IMR-90 (cell line): ENCODE measurements at regions not wholly inside any gene's neighbourhood (a gene's known extent, or its start where the extent isn't known, plus 50 kb on each side); places are given as distances from the start of the nearest gene placed in this dataset.

Source experiments
- ATAC-seq: fragments of 200-7000 bp; cut with Tn5 transposase; 2 replicates; pipeline ENCODE4 v1.9.1; 2020; ENCODE audit warnings: low read depth, mild to moderate bottlenecking, moderate library complexity
- BruUV-seq: library from RNA; stranded (reverse); fragments of 400-500 nt; replicated peaks from 2 replicates; lab custom pipeline; 2021; lab: Mats Ljungman, UMichigan
- CTCF ChIA-PET: fragments of 300-600 bp; formaldehyde crosslinking; extraction: SDS; loops from one replicate; lab custom pipeline; 2021; ENCODE audit warnings: antibody characterized with exemption; lab: Yijun Ruan, JAX
- POLR2A ChIA-PET: fragments of 300-600 bp; sonication (Branson Sonifier 250); formaldehyde crosslinking; loops from one replicate; lab custom pipeline; 2022; ENCODE audit warnings: antibody characterized with exemption; ENCODE audit not compliant: unreplicated experiment; lab: Charles Lee
- DNase-seq: peaks from one replicate; pipeline ENCODE4 v3.0.0; 2013
- H2AFZ ChIP-seq: replicated peaks from 2 replicates; pipeline ENCODE3; 2013; ENCODE audit warnings: low read length, mild to moderate bottlenecking; ENCODE audit not compliant: poor library complexity
- H2AK5ac ChIP-seq: 2 replicates; pipeline ENCODE4 v1.6.1; 2013; ENCODE audit warnings: low read depth, low read length, inconsistent platforms
- H2AK9ac ChIP-seq: replicated peaks from 2 replicates; pipeline ENCODE3; 2013; ENCODE audit warnings: mild to moderate bottlenecking, low read depth, low read length, moderate library complexity; ENCODE audit not compliant: poor library complexity
- H2BK120ac ChIP-seq: 2 replicates; pipeline ENCODE4 v1.6.1; 2013; ENCODE audit warnings: low read depth, low read length, inconsistent platforms
- H2BK15ac ChIP-seq: 3 replicates; pipeline ENCODE4 v1.6.1; 2013; ENCODE audit warnings: low read depth, low read length, inconsistent platforms
- H2BK20ac ChIP-seq: 2 replicates; pipeline ENCODE4 v1.6.1; 2013; ENCODE audit warnings: low read depth, mild to moderate bottlenecking, inconsistent platforms, low read length, moderate library complexity
- H2BK5ac ChIP-seq: 2 replicates; pipeline ENCODE4 v1.6.1; 2013; ENCODE audit warnings: mild to moderate bottlenecking, low read depth, low read length, inconsistent platforms; ENCODE audit not compliant: poor library complexity, severe bottlenecking
- H3K14ac ChIP-seq: replicated peaks from 2 replicates; pipeline ENCODE4 v1.6.1; 2013; ENCODE audit warnings: low read depth, low read length, inconsistent platforms
- H3K18ac ChIP-seq: 2 replicates; pipeline ENCODE4 v1.6.1; 2013; ENCODE audit warnings: low read depth, low read length, control low read depth
- H3K23ac ChIP-seq: 2 replicates; pipeline ENCODE4 v1.6.1; 2013; ENCODE audit warnings: low read depth, low read length, inconsistent platforms
- H3K27ac ChIP-seq: 2 replicates; pipeline ENCODE4 v1.5.1; 2013; ENCODE audit warnings: mild to moderate bottlenecking, control low read depth, low read length; ENCODE audit not compliant: insufficient read depth
- H3K27me3 ChIP-seq: 2 replicates; pipeline ENCODE4 v1.6.1; 2013; ENCODE audit warnings: low read length; ENCODE audit not compliant: control insufficient read depth, insufficient read depth
- H3K36me3 ChIP-seq: 2 replicates; pipeline ENCODE4 v1.6.1; 2013; ENCODE audit warnings: low read length, mixed read lengths; ENCODE audit not compliant: control insufficient read depth, insufficient read depth
- H3K4ac ChIP-seq: 2 replicates; pipeline ENCODE4 v1.6.1; 2013; ENCODE audit warnings: low read depth, low read length, inconsistent platforms
- H3K4me1 ChIP-seq: 2 replicates; pipeline ENCODE4 v1.6.1; 2013; ENCODE audit warnings: low read length, mixed read lengths; ENCODE audit not compliant: control insufficient read depth, insufficient read depth
- H3K4me2 ChIP-seq: 2 replicates; pipeline ENCODE4 v1.6.1; 2013; ENCODE audit warnings: low read depth, mild to moderate bottlenecking, control low read depth, low read length, moderate library complexity
- H3K4me3 ChIP-seq: 2 replicates; pipeline ENCODE4 v1.5.1; 2013; ENCODE audit warnings: low read depth, mild to moderate bottlenecking, control low read depth, low read length, moderate library complexity; ENCODE audit not compliant: insufficient read depth
- H3K56ac ChIP-seq: 2 replicates; pipeline ENCODE4 v1.6.1; 2013; ENCODE audit warnings: low read length, inconsistent platforms; ENCODE audit not compliant: insufficient read depth; ENCODE audit errors: extremely low read depth
- H3K79me1 ChIP-seq, 2 experiments: 2 replicates each; pipeline ENCODE4 v1.6.1; 2013; ENCODE audit warnings: low read length in 2 of 2, inconsistent platforms in 1 of 2, low read depth in 1 of 2
- H3K9ac ChIP-seq: 2 replicates; pipeline ENCODE4 v1.6.1; 2013; ENCODE audit warnings: low read depth, low read length, control low read depth
- H3K9me1 ChIP-seq: 2 replicates; pipeline ENCODE4 v1.6.1; 2013; ENCODE audit warnings: low read length, inconsistent platforms; ENCODE audit not compliant: insufficient read depth
- H3K9me3 ChIP-seq: 2 replicates; pipeline ENCODE4 v1.6.1; 2013; ENCODE audit warnings: low read length; ENCODE audit not compliant: control insufficient read depth, insufficient read depth
- H4K20me1 ChIP-seq: 2 replicates; pipeline ENCODE4 v1.6.1; 2013; ENCODE audit warnings: low read length, inconsistent platforms; ENCODE audit not compliant: insufficient read depth
- H4K5ac ChIP-seq: 2 replicates; pipeline ENCODE4 v1.6.1; 2013; ENCODE audit warnings: mild to moderate bottlenecking, low read depth, low read length, control low read depth
- H4K8ac ChIP-seq, 2 experiments: 2 replicates each; pipeline ENCODE4 v1.6.1; 2013; ENCODE audit warnings: low read depth in 2 of 2, low read length in 2 of 2, control low read depth in 1 of 2, inconsistent platforms in 1 of 2
- H4K91ac ChIP-seq: 2 replicates; pipeline ENCODE4 v1.6.1; 2013; ENCODE audit warnings: low read depth, low read length, inconsistent platforms; ENCODE audit not compliant: insufficient read depth
- CEBPB ChIP-seq: IDR thresholded peaks from 2 replicates; pipeline ENCODE4 v1.6.1; 2012; ENCODE audit warnings: low read depth, low read length, improper control_type of control experiment
- CTCF ChIP-seq: conservative IDR thresholded peaks from 2 replicates; pipeline ENCODE4 v1.5.1; 2012; ENCODE audit warnings: mild to moderate bottlenecking, low read depth, low read length, improper control_type of control experiment
- ELK1 ChIP-seq: fragments of 150-350 bp; IDR thresholded peaks from 2 replicates; pipeline ENCODE4 v1.6.1; 2016; ENCODE audit warnings: low read depth, mild to moderate bottlenecking, low read length, moderate library complexity, borderline replicate concordance
- FOS ChIP-seq: fragments of 150-350 bp; IDR thresholded peaks from 2 replicates; pipeline ENCODE4 v1.6.1; 2016; ENCODE audit warnings: low read depth, low read length
- MAFK ChIP-seq: IDR thresholded peaks from 2 replicates; pipeline ENCODE4 v1.6.1; 2012; ENCODE audit warnings: low read depth, low read length, improper control_type of control experiment
- MXI1 ChIP-seq: IDR thresholded peaks from 2 replicates; pipeline ENCODE4 v1.6.1; 2012; ENCODE audit warnings: low read depth, mild to moderate bottlenecking, low read length, moderate library complexity, borderline replicate concordance
- RAD21 ChIP-seq: IDR thresholded peaks from 2 replicates; pipeline ENCODE4 v1.6.1; 2012; ENCODE audit warnings: low read length, improper control_type of control experiment
- RCOR1 ChIP-seq: IDR thresholded peaks from 2 replicates; pipeline ENCODE4 v1.6.1; 2012; ENCODE audit warnings: mild to moderate bottlenecking, low read length, improper control_type of control experiment; ENCODE audit not compliant: insufficient replicate concordance
- RFX5 ChIP-seq: IDR thresholded peaks from 2 replicates; pipeline ENCODE4 v1.8.0; 2012; ENCODE audit warnings: low read depth, mild to moderate bottlenecking, low read length, moderate library complexity
- USF2 ChIP-seq: fragments of 150-350 bp; IDR thresholded peaks from 2 replicates; pipeline ENCODE4 v1.6.1; 2017; ENCODE audit warnings: mild to moderate bottlenecking, antibody characterized with exemption, low read length, low read depth
- WGBS, 2 experiments: methylation state at CpG; one replicate each; pipeline versions ENCODE4 v1.1.5 to v1.1.7; 2013; ENCODE audit warnings: missing lambda C conversion rate in 2 of 2; ENCODE audit not compliant: insufficient read length in 1 of 2; ENCODE audit errors: extremely low coverage in 2 of 2; 5-methylcytosine and 5-hydroxymethylcytosine counted together
- dilution Hi-C: fragments of 300-500 bp; cut with HindIII; formaldehyde crosslinking; loops from one replicate; pipeline ENCODE4 v1.14.3; 2018; ENCODE audit warnings: low sequenced_read_pairs; ENCODE audit not compliant: unreplicated experiment
- in situ Hi-C: fragments of 300-500 bp; cut with MboI; formaldehyde crosslinking; loops from 3 replicates; pipeline ENCODE4 v1.14.3; 2019; ENCODE audit warnings: low sequenced_read_pairs, inconsistent platforms, mixed read lengths
- intact Hi-C: fragments of 100-400 bp; cut with micrococcal nuclease; formaldehyde crosslinking; loops from 2 replicates; pipeline ENCODE4 v1.10.0; 2022

DNA sequence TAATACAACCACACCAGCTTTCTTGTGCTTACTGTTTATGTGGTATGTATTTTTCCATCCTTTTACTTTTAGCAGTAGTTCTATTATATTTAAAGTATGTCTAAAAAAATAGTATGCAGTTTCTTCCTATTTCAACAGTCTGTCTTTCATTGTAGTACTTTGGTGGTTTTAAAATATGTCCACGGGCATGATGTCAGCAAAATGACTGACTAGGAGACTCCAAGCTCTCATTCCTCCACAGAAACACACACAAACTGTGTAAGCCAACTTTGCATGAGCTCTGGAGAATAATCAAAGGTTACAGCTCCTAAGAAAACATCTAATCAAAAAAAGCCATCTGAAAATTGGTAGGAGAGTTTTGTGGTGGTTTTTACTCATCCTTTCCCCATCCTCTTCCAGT, 56.1 kb downstream of the TEX51 start:
- ATAC-seq (no peak), DNase-seq (no peak)
- in situ Hi-C loops = no loop called here
- no peaks in the 10 kb centered on the region for H3K79me1 ChIP-seq
- H3K27ac ChIP-seq = no peak overlapping the region
- H4K5ac ChIP-seq = no peak overlapping the region
- no peak overlapping the region for H2AFZ ChIP-seq
- no peak overlapping the region for H2BK5ac ChIP-seq
- no peak overlapping the region for H2BK120ac ChIP-seq
- H3K36me3 ChIP-seq = no peaks in the 10 kb centered on the region
- H2BK20ac ChIP-seq = no peak overlapping the region
- no peak overlapping the region for H2BK15ac ChIP-seq
- intact Hi-C loops = no loop called here
- dilution Hi-C loops = no loop called here
- H4K8ac ChIP-seq = no peak overlapping the region
- H3K9me1 ChIP-seq = no peaks in the 10 kb centered on the region
- no peaks in the 10 kb centered on the region; the same call in 1 of the 2 replicates for H3K27me3 ChIP-seq
- no peak overlapping the region for H3K14ac ChIP-seq
- H3K9me3 ChIP-seq = no peaks in the 10 kb centered on the region
- H3K4me2 ChIP-seq = no peak overlapping the region
- no peaks in the 10 kb centered on the region for H4K20me1 ChIP-seq
- no peak overlapping the region for H3K4ac ChIP-seq
- no peak overlapping the region for H4K91ac ChIP-seq
- no peak overlapping the region for H3K4me3 ChIP-seq
- H3K9ac ChIP-seq = no peak overlapping the region
- no peak overlapping the region for H3K56ac ChIP-seq
- POLR2A ChIA-PET = no interaction called here
- no peak overlapping the region for H2AK9ac ChIP-seq
- CTCF ChIA-PET = interaction anchor here (0.6 kb wide), 1 partner anchor 93 kb away, joined by 4 read pairs; no protein-coding TSS in a partner anchor
- H3K18ac ChIP-seq = no peak overlapping the region
- no peaks in the 10 kb centered on the region for H3K4me1 ChIP-seq
- no peak overlapping the region for H2AK5ac ChIP-seq
- BruUV-seq = no TSS peak
- WGBS, 2 experiments = no CpG with 5 or more reads among the region's 1 CpG
- TF ChIP-seq MAFK (no peak), ELK1 (no peak), CTCF (no peak), RCOR1 (no peak), RAD21 (no peak), MXI1 (no peak), CEBPB (no peak), FOS (no peak), RFX5 (no peak), USF2 (no peak)
- H3K23ac ChIP-seq = no peak overlapping the region
